Lung (tissue), 11 donors: ENCODE measurements at regions not wholly inside any gene's neighbourhood (a gene's known extent, or its start where the extent isn't known, plus 50 kb on each side); places are given as distances from the start of the nearest gene placed in this dataset.

ENCODE experiments used
- ATAC-seq: fragments of 200-7000 bp; cut with Tn5 transposase; one replicate; pipeline ENCODE4 v1.9.1; 2020; ENCODE audit warnings: moderate number of reproducible peaks; ENCODE audit not compliant: insufficient read depth, low FRiP score
- DNase-seq, 3 donors: peaks; one replicate each; pipeline ENCODE4 v3.0.0-alpha.2; 2013 to 2017
- H3K27ac ChIP-seq, 2 donors: one replicate each; pipeline ENCODE4 v1.5.1; 2013; ENCODE audit warnings: mild to moderate bottlenecking in 2 of 2, moderate library complexity in 2 of 2, control low read depth in 1 of 2, inconsistent platforms in 1 of 2, low read depth in 1 of 2, low read length in 1 of 2
- H3K27me3 ChIP-seq, 3 donors: one replicate each; pipeline ENCODE4 v1.5.1; 2013; ENCODE audit warnings: low read length in 2 of 3; ENCODE audit not compliant: control insufficient read depth in 3 of 3, insufficient read depth in 3 of 3
- H3K36me3 ChIP-seq, 4 donors: one replicate each; pipeline ENCODE4 v1.5.1; 2013; ENCODE audit warnings: low read length in 4 of 4, mild to moderate bottlenecking in 1 of 4, moderate library complexity in 1 of 4; ENCODE audit not compliant: control insufficient read depth in 4 of 4, insufficient read depth in 4 of 4
- H3K4me1 ChIP-seq, 5 donors: one replicate each; pipeline ENCODE4 v1.5.1; 2013; ENCODE audit warnings: low read length in 5 of 5, mild to moderate bottlenecking in 2 of 5, moderate library complexity in 1 of 5; ENCODE audit not compliant: control insufficient read depth in 5 of 5, insufficient read depth in 5 of 5
- H3K4me3 ChIP-seq: one replicate; pipeline ENCODE4 v1.5.1; 2013; ENCODE audit warnings: mild to moderate bottlenecking, control low read depth, moderate library complexity
- H3K9ac ChIP-seq, 2 donors: one replicate each; pipeline ENCODE4 v1.5.1; 2013; ENCODE audit warnings: low read length in 2 of 2, control low read depth in 1 of 2; ENCODE audit not compliant: insufficient read depth in 1 of 2
- H3K9me3 ChIP-seq, 4 donors: one replicate each; pipeline ENCODE4 v1.5.1; 2013; ENCODE audit warnings: low read length in 3 of 4, mild to moderate bottlenecking in 1 of 4, moderate library complexity in 1 of 4; ENCODE audit not compliant: control insufficient read depth in 4 of 4, insufficient read depth in 3 of 4
- CTCF ChIP-seq: IDR thresholded peaks from 2 replicates; pipeline ENCODE4 v1.5.1; 2012; ENCODE audit warnings: mild to moderate bottlenecking; ENCODE audit errors: control extremely low read depth, extremely low read depth
- WGBS, 2 donors: extraction: QIAGEN DNeasy Blood & Tissue Kit; methylation state at CpG; one replicate each; pipeline ENCODE4 v1.1.7; 2013; 5-methylcytosine and 5-hydroxymethylcytosine counted together
- donor health status: control.
- donor health status: control.
- donor health status: Bipolar disorder and iron deficiency.
- donor health status: healthy.
- donor health status: DM: yes; HTN: yes; CAD: no.

GRCh38 chr12:11486623-11487444 is 91.5 kb upstream of the PRB2 start:
- H3K27me3 ChIP-seq = peaks cover 0 to 4% (median 0%) of the 10 kb centered on the region in 3 donors
- H3K36me3 ChIP-seq = no peaks in the 10 kb centered on the region
- H3K9ac ChIP-seq = no peak overlapping the region
- peak; percentile 94 for TF ChIP-seq CTCF
- DNase-seq = peak; percentile 79 to 91 (median 89)
- no peaks in the 10 kb centered on the region for H3K4me1 ChIP-seq
- H3K9me3 ChIP-seq = peaks cover 0 to 1% (median 0%) of the 10 kb centered on the region in 4 donors
- WGBS, 2 donors = 26 to 29% methylated on average over 13 of the region's 13 CpGs
- H3K27ac ChIP-seq = no peak overlapping the region
- peak; percentile 86 for ATAC-seq
- H3K4me3 ChIP-seq = no peak overlapping the region

GRCh38 chr12:11496157-11496851 is 100.9 kb upstream of the PRB2 start:
- ATAC-seq (no peak), DNase-seq (no peak)
- H3K27me3 ChIP-seq = peaks cover 0 to 8% (median 0%) of the 10 kb centered on the region in 3 donors
- peaks cover 0 to 6% (median 0%) of the 10 kb centered on the region in 5 donors for H3K4me1 ChIP-seq
- H3K4me3 ChIP-seq = no peak overlapping the region
- H3K9me3 ChIP-seq = no peaks in the 10 kb centered on the region
- no peak overlapping the region for H3K27ac ChIP-seq
- H3K9ac ChIP-seq = no peak overlapping the region
- no peak for TF ChIP-seq CTCF
- WGBS, 2 donors = 87 to 89% methylated on average over 3 of the region's 3 CpGs
- H3K36me3 ChIP-seq = no peaks in the 10 kb centered on the region

DNA sequence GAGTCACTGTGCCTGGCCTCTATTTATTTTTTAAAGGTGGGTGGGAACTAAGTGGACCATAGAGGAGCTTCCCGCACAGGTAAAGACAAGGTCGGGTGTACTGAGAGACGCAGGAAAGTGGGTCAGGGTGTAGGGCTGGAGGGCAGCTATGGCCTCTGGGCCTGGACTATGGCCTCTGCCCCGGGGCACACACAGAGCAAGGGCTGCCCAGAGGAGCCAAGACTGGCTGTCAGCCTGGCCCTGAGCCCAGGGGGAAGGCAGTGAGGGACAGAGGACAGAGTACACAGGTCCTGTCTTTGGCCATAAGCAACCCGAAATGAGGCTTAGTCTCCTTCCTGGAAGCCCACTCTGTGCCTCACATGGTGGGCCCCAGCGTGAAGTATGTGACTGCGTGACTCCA is 102.1 kb upstream of the PRB2 start:
- no peak for ATAC-seq
- no peak for DNase-seq
- H3K27me3 ChIP-seq = peaks cover 0 to 10% (median 0%) of the 10 kb centered on the region in 3 donors
- H3K4me1 ChIP-seq = peaks cover 0 to 6% (median 0%) of the 10 kb centered on the region in 5 donors
- no peak overlapping the region for H3K27ac ChIP-seq
- peaks cover 0 to 2% (median 0%) of the 10 kb centered on the region in 4 donors for H3K9me3 ChIP-seq
- no peak for TF ChIP-seq CTCF
- no peak overlapping the region for H3K4me3 ChIP-seq
- no peak overlapping the region for H3K9ac ChIP-seq
- WGBS, 2 donors = 87 to 93% methylated on average over 7 of the region's 7 CpGs
- H3K36me3 ChIP-seq = no peaks in the 10 kb centered on the region
